HG02943 (cell line): ENCODE measurements at regions not wholly inside any gene's neighbourhood (a gene's known extent, or its start where the extent isn't known, plus 50 kb on each side); places are given as distances from the start of the nearest gene placed in this dataset.

Experiments used
- ATAC-seq: cut with Tn5 transposase; IDR thresholded peaks from one replicate; pipeline ENCODE4 v1.9.1; 2021; ENCODE audit warnings: mild to moderate bottlenecking, low read depth, moderate library complexity; ENCODE audit not compliant: unreplicated experiment

GRCh38 chr1:209266590-209267205, 316.8 kb upstream of the CAMK1G start:
- ATAC-seq: no peak

DNA sequence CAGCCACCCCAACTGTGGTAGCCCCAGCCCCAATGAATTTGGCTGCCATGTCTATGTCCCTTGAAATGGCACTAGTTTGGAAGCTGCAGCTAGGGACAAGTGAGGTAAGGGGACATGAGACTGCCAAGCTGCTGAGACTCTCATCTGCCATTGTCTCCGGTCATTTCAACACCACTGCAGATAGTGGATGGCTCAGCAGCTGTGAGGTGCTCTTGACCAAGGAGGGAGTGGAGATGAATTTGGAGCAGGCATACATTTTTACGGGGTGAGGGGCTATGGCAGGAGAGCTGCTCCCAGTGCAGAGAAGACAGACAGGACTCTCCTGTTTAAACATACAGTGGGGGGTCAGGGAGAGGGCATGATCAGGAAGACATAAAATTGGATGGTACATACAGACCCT, 315.5 kb upstream of the CAMK1G start:
- ATAC-seq: no peak

DNA sequence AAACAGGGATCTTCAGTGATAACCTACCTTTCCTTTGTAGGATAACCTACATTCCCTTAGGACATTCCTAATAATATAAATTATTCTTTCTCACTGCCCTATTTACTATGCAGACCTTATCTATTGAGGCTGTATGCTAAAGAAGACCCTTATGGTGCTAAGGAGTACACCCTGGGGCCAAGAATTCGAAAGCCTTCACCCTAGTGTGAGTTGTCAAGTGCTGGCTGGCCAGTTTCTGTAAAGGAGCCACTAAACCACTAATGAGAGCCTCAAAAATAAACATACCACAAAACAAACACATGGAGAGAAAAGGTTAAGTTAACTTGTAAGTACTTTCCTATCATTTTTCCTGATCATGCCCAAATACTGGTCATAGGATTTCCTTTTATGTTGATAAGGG, 315.0 kb upstream of the CAMK1G start:
- no peak for ATAC-seq

DNA sequence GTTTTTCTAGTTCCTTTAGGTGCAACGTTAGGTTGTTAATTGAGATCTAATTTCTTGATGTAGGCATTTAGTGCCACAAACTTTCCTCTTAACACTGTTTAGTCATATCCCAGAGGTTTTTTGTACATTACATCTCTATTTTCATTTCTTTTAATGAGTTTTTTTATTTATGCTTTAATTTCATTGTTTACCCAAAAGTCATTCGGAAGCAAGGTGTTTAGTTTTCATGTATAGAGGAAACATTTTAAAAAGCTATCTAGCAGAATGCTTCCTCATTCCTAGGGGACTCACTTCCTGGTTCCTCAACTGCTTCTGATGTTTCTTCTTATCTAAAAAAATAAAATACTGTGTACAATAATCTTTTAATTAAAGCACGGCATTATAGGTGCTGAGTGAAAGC, 307.2 kb upstream of the CAMK1G start:
- ATAC-seq: no peak

DNA sequence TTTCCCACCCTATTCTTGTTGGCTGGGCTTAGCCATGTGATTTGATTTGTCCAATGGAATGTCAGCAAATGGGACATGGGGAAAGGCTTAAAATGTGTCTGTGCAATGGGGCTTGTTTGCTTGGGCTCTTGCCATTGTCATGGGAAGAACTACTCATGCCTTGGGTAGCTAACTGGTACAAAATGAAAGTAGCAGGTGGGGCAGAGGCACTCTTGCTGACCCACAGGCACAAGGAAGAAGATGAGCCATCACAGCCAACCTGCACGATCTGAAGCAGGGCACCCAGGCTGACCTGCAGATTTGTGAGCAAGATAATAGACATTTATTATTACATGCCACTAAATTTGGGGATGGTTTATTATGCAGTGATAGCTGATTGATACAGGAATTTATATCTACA, 305.9 kb upstream of the CAMK1G start:
- no peak for ATAC-seq

- no peak for ATAC-seq
Measured at GRCh38 chr1:209291715-209292114, 291.8 kb upstream of the CAMK1G start.

DNA sequence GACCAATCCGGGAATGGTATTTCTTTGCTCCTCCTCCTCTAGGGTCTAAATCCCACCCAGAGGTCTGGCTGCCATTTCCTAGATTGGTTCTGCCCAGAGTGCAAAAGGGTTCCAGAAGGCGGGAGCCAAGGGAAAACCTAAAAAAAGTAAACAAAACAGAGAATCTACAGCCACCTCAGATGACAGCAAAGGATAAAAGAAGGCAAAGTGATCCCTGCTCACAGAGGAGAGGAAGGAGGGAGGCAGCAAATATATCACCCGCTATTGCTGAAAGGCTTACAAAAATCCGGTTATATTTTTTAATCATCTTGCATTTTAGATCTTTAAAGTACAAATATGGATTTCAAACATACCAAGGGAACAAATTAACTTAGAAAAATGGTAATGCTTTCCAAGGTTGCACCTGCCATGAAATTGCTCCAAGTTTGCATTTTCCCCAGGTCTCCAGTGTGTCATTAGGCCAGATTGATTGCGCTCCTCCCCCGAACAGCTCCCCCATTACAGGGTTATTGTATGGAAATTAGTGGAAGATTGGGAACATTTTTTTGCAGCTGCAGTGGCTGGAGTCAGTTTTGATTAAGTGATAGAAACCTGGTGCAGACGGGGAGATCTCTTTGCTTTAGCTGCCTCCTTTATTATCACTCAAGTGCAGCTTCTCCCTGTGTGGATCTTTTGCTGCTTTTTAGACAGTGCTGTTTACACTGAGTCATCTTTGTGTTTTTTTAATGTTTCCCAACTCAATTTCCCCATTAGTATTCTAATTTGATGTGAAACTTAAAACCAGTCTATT, 280.5 kb upstream of the CAMK1G start:
- ATAC-seq: no peak

DNA sequence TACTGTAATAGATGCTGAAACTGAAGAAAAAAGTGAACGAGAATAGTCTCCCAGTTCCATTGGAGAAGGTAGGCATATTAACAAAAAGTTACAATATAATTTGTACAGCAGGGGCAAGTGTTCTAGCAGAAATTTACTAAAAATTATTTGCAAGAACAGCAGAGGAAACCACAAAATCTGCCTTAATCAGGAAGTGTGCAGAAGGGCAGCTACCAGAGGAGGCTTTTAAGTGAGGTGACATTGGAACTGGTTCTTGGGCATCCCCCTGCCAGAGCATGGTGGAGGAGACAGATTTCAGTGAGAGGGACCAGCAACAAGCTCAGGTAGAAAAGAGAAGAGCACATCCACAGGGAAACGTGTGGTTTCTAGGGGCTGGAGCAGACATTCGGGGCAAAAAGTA, 279.3 kb upstream of the CAMK1G start:
- ATAC-seq: no peak

DNA sequence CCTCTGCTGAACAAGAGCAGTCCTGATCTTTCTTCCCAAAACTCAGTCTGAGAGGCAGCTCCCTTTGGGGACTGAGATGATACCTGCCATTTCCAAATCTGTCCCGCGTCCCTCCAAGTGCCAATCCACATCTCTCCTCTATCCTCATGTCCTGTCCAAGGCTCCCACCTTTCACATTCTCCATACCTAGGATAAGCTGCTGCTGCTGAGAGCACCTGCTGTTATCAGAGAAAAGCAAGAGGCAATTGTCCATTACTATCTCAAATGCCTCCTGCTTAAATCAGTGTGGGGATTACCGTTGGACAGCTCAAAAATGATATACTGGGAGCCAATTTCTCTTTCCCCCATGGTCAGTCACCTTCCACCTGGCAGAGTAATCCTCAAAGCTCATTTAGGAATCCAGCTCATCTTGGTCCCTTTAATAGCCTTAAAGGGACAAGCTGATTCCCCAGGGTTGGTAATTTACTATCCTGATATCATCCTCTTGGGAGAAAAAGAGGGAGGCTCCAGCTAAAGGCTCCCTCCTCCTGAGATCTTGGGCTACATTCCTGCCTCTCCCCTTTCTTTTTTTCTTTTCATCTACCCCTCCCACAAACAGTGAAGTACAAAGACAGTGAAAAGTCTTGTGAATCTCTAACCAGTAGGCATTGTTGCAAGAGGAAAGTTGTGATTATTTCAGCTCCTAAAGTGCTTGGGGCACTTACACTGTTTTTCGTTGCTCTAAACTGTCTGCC, 278.1 kb upstream of the CAMK1G start:
- no peak for ATAC-seq

- ATAC-seq: no peak
Measured at GRCh38 chr1:209307846-209308245, 275.7 kb upstream of the CAMK1G start.

DNA sequence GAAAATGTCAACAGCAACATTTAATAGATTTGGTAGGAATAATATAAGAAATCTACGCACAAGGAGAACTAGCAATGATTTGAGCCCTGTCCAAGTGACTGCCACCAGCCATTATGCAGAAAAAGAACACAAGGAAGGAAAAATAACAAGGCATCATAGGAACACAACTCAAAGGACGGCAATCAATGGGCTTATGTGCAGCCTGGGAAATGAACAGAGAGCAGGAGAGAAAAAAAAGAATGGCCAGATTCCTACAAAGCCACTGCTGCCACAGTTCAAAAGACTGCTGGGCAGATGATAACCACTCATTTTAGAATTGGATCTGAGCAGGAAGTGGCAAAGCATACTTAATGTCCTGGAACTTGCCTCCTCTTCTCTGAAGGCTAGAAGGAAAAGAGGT, 274.3 kb upstream of the CAMK1G start:
- no peak for ATAC-seq

GRCh38 chr1:209311770-209312169, 271.7 kb upstream of the CAMK1G start:
- ATAC-seq: no peak

GRCh38 chr1:209316929-209317328, 266.6 kb upstream of the CAMK1G start:
- no peak for ATAC-seq

DNA sequence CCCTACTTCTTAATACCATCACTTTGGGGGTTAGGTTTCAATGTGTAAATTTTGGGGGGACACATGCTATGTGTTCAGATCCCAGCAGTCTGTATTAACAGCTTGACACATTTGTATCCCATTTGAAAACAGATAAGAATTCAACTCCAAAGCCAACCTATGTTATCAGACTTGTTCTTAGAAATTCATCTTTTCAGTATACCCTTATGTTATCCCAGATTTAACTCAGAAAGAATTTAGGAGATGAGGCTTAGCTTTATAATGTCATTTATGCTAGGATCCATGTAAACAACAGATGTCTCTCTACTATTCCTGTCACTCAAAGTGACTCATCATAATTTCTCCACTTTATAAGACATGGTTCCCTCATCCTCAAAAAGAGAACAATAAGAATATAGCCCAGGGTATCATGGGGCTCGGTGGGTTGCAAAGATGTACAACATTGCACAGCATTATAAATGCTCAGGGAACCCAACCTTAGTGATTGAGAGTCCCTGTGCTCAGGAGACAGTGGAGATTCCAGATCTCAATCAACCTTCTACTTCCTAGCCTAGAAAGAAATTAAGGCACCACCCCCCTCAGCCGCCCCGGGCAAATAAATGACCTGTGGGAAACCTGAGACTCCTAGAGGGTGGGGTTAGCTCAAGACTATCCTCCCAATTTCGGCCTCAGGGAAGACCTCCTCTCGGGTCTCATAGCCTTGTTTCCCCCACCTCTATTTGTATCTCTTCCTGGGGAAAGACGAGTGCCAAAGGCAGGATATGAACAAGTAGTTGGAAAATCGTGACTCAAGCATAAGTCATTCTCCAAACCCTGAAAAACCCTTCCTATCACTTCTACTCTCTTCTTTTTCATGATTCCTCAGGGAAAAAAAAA, 265.1 kb upstream of the CAMK1G start:
- ATAC-seq: no peak

- no peak for ATAC-seq
Measured at GRCh38 chr1:209319057-209319432, 264.5 kb upstream of the CAMK1G start.

DNA sequence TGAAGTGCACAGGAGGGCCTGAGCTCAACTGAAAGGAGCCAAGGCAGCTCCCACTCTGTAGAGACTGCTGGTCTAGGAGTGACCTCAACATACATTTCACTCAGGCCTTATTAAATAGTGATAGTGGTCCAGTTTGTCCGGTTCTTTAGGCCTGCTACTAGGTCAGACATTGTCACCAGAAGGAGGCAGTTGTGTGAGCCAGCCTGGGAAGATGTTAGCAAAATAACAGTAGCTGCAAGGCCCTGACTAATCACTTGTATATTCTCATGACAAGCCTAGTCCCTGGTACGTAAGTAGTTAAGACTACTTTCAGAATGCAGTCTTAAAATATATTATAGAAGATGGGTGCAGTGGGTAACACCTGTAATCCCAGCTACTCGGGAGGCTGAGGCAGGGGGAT, 264.0 kb upstream of the CAMK1G start:
- no peak for ATAC-seq

- ATAC-seq: no peak
Measured at GRCh38 chr1:209323743-209324142, 259.8 kb upstream of the CAMK1G start.

GRCh38 chr1:209324901-209325871, 258.3 kb upstream of the CAMK1G start:
- no peak for ATAC-seq

- no peak for ATAC-seq
Measured at GRCh38 chr1:209326076-209326475, 257.4 kb upstream of the CAMK1G start.

DNA sequence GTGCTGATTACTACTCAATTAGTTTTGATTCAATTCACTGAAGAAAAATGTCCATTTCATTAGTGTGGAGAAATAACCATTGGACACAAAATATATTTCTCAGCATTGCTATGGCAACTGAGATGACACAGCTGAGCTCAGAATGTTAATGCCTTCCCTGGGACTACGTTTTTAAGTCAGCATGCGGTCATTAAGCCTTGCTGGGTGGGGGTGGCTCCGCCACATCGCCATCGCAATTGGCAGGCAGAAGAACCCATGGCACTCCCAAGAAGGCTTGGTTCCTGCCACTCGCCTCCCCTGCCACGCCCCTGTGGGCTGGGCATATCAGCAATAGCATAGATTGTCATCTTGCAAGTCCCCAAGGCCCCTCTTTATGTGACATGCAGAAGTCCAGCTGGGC, 256.7 kb upstream of the CAMK1G start:
- no peak for ATAC-seq
